Suppressor macrophage treated with lipopolysaccharide for 4 hours (primary cell): ENCODE measurements at regions not wholly inside any gene's neighbourhood (a gene's known extent, or its start where the extent isn't known, plus 50 kb on each side); places are given as distances from the start of the nearest gene placed in this dataset.

ENCODE experiments used
- DNase-seq: peaks from one replicate; pipeline ENCODE4 v3.0.0-alpha.2; 2020

- no peak for DNase-seq
Measured at GRCh38 chr4:108567831-108568230, 52.5 kb upstream of the RPL34 start.

GRCh38 chr4:108561116-108561515 lies 59.3 kb upstream of the RPL34 start:
- no peak for DNase-seq

DNA sequence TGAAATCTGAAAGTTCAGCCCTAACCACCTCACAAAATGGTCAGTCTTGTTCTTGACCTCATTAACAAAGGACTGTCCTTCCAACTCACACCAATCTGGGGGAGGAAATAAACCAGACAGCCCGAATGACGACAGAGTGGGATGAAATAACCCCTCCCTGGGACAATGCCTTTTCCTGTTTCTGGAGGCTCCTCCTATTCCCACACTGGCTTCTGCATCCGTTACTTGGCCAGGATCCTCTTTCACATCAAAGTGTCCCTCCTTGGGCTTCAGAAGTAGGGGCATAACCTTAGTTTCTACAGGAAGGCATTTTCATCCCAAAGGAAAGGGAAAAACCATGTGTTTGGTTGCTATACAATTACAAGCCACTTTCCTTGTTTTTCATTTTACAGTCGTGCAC lies 59.8 kb upstream of the RPL34 start:
- DNase-seq, result peak; percentile 21

DNA sequence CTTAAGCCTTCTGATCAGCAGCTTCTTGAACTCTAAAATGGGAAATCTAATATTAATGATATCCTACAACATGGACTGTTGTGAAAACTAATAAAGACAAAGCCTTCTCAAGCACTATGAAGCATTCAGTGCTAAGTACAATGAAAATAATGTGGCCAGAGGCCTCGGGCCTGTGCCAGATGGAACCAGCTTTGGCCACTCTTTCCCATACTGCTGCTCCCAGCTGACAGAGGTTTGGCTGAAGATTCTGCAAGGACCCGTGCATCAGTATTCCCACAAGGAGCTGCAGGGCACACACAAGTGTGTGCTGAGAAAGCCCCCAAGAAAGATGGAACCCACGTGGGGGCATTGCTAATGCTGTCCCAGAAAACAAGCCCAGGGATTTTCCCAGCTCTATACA lies 60.5 kb upstream of the RPL34 start:
- DNase-seq, result no peak

- DNase-seq, result peak; percentile 21
Measured at GRCh38 chr4:108559068-108559793, 61.1 kb upstream of the RPL34 start.

- DNase-seq, result no peak
Measured at GRCh38 chr4:108556588-108557200, 63.7 kb upstream of the RPL34 start.

GRCh38 chr4:108556166-108556565 lies 64.2 kb upstream of the RPL34 start:
- no peak for DNase-seq

DNA sequence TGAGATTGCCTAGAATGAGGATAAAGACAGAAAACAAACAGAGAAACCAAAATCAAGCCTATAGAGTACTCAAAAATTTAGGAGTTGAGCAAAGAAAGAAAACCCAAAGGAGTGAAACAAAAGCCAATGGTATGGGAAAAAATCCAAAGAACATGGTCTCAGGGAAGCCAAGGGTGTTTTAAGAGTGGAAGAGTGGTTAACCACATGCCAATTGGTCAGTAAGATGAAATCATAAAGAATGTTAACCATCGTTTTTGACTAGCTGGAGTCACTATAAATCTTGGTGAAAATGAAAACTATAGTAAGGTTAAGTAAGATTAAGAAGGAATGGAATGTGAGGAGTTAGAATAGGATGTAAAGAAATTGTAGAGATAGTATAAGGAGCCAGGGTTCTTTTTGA lies 64.7 kb upstream of the RPL34 start:
- no peak for DNase-seq

DNA sequence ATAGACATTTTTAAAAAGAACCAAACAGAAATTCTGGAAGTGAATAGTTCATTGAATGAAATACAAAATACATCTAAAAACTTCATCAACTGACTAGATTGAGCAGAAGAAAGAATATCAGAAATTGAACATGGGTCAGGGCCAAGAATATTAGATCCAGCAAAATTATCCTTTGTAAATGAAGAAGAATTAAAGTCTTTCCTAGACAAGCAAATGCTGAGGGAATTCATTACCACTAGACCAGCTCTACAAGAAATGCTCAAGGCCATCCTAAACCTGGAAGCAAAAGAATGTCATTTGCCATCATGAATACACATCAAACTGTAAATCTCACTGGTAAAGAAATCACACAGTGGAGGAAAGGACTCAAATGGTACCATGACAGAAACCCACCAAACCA lies 72.7 kb upstream of the RPL34 start:
- no peak for DNase-seq

GRCh38 chr4:108546728-108547127 lies 73.6 kb upstream of the RPL34 start:
- DNase-seq, result no peak

GRCh38 chr4:108544481-108544880 lies 75.9 kb upstream of the RPL34 start:
- DNase-seq, result peak; percentile 60

DNA sequence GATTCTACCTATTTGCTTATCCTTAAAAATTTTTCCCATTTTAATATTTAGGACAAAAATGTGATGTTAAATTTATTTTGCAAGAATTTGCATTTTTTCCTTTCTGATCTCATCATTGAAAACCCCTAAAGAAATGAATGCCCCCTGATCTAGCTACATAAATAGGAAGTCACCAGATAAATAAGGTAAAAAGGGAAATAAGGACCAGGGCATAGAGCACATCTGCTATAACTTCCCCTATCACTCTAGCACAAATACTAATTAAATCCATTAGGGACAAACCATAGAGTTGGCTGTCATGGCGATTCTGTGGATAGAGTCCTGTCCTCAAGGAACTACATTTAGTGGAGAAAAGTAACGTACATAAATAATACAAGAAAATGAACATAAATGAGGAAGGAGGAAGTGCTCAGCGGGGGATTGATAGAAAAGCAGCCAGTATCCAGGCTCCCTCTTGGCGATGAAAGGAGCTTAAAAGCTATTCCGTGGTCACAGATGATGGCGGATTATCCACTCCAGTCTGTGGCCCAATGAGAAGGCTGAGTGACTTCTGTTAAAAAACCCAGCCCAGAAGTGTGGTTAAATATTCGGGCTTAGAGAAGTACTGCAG lies 76.9 kb upstream of the RPL34 start:
- no peak for DNase-seq

GRCh38 chr4:108540536-108540935 lies 79.8 kb upstream of the RPL34 start:
- peak; percentile 45 for DNase-seq

- no peak for DNase-seq
Measured at GRCh38 chr4:108536577-108536976, 83.8 kb upstream of the RPL34 start.

DNA sequence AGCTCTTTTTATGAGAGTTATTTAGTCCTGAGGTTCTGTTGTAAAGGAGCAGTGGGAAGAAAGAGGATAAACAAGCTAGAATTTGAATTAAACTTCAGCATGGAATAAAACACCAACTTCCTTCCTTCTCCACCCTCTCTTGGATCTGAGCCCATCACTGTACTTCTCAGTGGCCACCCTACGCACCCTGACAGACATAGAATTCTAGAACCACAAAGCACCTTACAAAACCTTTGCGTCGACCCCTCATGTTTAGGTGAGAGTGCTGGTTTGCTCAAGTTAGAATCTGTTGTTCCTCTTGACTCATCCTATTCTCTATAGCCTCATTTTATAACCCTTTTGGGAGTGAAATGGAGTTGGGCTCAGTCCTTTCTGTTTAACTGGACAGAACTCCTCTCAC lies 84.6 kb upstream of the RPL34 start:
- DNase-seq, result no peak

- no peak for DNase-seq
Measured at GRCh38 chr4:108533876-108534275, 86.5 kb upstream of the RPL34 start.

DNA sequence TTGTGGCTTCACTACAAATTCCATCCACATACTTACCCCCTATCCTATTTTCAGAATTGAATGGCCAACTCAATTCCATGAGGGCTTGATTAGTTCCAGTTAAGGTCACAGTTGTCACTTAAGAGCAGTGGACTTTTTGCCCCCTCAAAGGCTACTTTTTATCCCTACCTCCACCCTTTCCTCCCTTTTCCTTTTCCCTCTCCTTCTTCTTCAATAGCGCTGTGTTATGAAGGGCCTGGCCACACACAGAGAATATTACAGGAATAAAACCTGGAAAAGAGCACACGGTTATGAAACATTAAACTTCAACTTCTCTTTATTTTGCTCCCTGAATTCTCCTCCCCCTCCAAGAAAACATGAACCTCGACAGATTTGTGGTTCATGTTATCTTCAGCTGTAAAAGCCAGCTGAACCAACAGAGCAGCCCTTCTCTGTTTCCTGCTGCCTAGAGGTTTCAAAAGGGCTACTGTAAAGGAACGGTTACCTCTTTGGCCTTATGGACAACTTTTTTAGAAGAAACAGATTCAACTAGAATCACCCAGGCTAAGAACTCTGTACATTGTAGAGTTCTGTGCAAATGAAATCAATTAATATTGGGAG lies 87.0 kb upstream of the RPL34 start:
- no peak for DNase-seq

- no peak for DNase-seq
Measured at GRCh38 chr4:108532738-108533137, 87.6 kb upstream of the RPL34 start.

GRCh38 chr4:108532187-108532586 lies 88.2 kb upstream of the RPL34 start:
- no peak for DNase-seq

DNA sequence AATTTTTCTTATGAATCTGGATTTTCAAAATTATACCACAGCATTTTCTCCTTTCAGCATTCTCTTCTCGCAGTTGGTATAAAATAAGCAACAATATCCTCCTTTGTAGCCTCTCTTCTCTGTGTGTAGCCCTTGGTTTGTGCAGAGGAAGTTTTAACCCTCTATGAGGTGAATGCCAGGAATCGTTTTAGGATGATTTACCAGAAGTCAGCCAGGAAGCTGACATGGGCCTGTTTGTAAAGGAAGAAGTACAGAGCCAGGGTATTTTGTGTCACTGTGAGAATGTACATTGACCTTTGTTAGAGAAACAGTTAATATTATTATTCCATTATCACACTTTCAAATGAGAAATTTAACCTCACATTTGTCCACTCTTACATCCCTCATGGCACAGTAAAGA lies 88.9 kb upstream of the RPL34 start:
- DNase-seq, result no peak

- DNase-seq, result no peak
Measured at GRCh38 chr4:108529984-108530905, 90.1 kb upstream of the RPL34 start.

- DNase-seq, result no peak
Measured at GRCh38 chr4:108529102-108529501, 91.3 kb upstream of the RPL34 start.

- no peak for DNase-seq
Measured at GRCh38 chr4:108527723-108528122, 92.7 kb upstream of the RPL34 start.
